ENCODE measurements at regions not wholly inside any gene's neighbourhood (a gene's known extent, or its start where the extent isn't known, plus 50 kb on each side); places are given as distances from the start of the nearest gene placed in this dataset.
"Not testable (repeated sequence)": the region's sequence is repeated elsewhere in the genome, so short reads cannot be mapped to it uniquely, and the experiment has no call there.

- no peak for DNase-seq (ENCODE audit: low spot score)
These were observed 143.7 kb upstream of the ZNF385D start for GRCh38 chr3:21894459-21895340.

GRCh38 chr3:21898316-21898715, 147.3 kb upstream of the ZNF385D start:
- DNase-seq (ENCODE audit: low spot score): no peak

GRCh38 chr3:21901484-21901883, 150.5 kb upstream of the ZNF385D start:
- no peak for DNase-seq (ENCODE audit: low spot score)

- DNase-seq (ENCODE audit: low spot score): no peak
These were observed 151.9 kb upstream of the ZNF385D start for GRCh38 chr3:21902956-21903355.

GRCh38 chr3:21909096-21909495, 158.1 kb upstream of the ZNF385D start:
- DNase-seq (ENCODE audit: low spot score): no peak

DNA sequence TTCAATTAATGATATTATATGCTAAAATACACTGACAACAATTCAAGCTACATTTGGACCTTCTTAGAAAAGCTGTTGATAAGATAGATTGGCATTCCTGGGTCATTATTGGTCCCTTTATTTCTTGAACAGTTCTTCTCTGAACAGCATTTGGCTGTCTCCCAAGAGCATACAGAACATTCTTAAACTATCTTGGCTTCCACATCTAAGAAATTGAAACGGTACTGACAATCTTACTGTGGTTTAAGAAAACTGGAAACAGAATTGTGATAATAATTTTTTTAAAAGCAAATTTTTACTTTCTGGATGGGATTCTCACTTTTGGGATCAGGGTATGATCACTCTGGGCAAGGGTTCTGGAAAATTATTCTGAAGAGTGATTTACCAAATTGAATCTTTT, 161.7 kb upstream of the ZNF385D start:
- no peak for DNase-seq (ENCODE audit: low spot score)

DNA sequence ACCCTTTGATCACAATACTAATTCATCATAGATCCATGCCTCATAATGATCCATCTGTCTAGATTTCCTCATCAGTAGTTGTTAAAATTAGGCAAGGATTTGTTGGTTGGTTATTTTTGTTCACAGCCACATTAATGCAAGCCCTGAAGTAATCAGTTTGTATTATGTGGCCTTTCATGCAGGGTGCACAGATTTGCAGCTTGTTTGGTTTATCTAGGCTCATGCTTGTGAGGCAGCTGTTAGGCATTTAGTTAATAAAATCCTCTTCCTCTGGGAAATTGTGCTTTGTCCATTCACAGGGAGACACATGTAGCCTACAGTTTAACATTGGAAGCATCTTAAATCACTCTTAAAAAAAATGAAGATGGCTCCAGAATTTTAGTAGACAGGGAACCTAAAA, 162.8 kb upstream of the ZNF385D start:
- DNase-seq (ENCODE audit: low spot score): no peak

- no peak for DNase-seq (ENCODE audit: low spot score)
These were observed 163.4 kb upstream of the ZNF385D start for GRCh38 chr3:21914451-21914850.

DNA sequence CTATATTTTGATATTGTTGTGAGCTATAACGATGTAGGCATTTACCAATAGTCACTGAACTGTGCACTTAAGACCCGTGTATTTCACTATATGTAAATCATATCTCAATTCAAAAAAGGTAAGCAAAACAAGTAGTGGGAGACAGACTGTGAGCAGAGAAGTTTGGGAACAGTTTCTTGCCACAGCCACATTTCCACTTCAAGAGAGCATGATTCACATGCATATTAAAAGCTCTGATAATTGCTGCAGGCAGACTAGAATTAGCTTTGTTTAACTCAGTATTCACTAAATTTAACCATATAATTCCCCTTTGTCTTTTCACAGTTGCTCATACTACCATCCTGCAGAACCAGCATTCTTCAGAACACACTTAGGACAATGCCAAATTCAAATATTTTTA, 168.4 kb upstream of the ZNF385D start:
- DNase-seq (ENCODE audit: low spot score): no peak

- DNase-seq (ENCODE audit: low spot score): peak; percentile 17
These were observed 169.4 kb upstream of the ZNF385D start for GRCh38 chr3:21920421-21920861.

GRCh38 chr3:21923156-21923555, 172.1 kb upstream of the ZNF385D start:
- not testable (repeated sequence) for DNase-seq (ENCODE audit: low spot score)

GRCh38 chr3:21927261-21927660, 176.3 kb upstream of the ZNF385D start:
- no peak for DNase-seq (ENCODE audit: low spot score)

GRCh38 chr3:21934591-21934990, 183.6 kb upstream of the ZNF385D start:
- DNase-seq (ENCODE audit: low spot score): no peak

DNA sequence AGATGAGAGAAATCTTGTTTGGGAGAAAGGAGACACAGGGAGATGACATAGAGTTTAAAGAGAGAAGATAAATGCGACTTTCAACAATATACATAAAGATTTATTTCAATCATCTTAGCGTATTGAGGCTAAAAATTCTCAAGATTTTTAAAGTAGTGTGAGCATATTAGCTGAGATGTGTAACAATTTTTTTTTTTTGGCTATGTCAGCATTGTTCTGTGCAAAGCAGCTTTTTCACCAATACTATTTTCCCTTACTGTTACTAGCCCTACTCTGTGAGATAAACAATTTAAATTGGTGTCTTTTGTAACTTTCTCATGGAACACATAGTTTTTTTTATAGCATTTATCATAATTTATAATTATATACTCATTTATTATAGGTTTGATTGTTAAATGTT, 185.2 kb upstream of the ZNF385D start:
- no peak for DNase-seq (ENCODE audit: low spot score)

GRCh38 chr3:21938267-21938681, 187.3 kb upstream of the ZNF385D start:
- DNase-seq (ENCODE audit: low spot score): no peak

DNA sequence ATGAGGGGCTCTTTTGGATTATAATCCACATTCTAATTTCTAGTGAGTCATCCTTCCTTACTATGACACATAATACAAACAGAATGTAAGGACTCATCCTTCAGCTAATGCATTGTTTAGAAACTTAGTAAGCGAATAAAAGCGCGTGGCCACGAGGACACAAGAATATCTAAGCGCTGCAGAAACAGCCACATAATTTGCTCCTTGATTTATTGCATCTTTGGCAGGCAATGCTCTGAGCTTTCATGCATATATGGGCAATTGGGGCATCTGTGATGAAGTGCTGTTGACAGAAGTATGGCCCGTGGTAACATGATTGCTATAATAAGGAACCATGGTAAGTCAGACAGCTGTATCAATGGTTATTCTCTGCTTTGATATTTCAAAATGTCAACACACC, 191.3 kb upstream of the ZNF385D start:
- peak; percentile 2 for DNase-seq (ENCODE audit: low spot score)

GRCh38 chr3:21944251-21944650, 193.2 kb upstream of the ZNF385D start:
- DNase-seq (ENCODE audit: low spot score): no peak

DNA sequence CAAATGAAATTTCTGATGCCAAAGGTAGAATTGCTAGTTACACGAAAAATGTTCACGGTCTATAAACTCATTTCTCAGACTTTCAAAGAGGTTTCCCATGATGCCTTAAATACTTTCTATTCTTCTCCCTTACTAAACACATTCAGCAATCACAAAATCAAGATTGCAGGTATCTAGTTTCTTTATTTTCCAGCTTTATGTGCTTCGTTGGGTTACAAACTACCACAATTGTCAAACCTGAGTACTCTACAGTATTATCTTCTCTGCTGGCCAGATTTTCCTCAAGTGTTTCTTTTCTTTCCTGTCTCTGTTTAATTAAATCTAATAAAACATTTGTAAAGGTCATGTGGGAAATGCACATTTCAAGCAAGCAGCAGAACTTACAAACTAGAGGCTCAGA, 201.8 kb upstream of the ZNF385D start:
- DNase-seq (ENCODE audit: low spot score): no peak

GRCh38 chr3:21954709-21955108, 203.7 kb upstream of the ZNF385D start:
- peak; percentile 20 for DNase-seq (ENCODE audit: low spot score)

DNA sequence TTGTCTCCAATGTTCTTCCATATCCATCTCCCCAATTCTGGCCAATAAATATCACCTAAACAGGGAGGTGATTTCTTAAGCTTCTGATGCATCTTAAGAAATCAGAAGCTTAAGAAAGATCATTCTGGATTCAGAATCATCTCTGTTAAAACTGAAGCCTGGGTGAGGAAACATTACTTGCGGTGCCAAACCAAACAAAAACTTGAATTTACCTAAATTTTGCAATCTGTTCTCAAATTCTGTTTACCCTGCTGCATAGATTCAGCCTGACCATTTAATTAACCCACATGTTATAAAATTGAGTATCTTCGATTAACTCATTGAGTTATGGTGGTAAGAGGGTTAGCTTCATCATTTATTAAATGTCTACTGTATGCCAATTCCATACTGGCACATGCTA, 204.4 kb upstream of the ZNF385D start:
- no peak for DNase-seq (ENCODE audit: low spot score)

GRCh38 chr3:21960033-21960432, 209.0 kb upstream of the ZNF385D start:
- no peak for DNase-seq (ENCODE audit: low spot score)

DNA sequence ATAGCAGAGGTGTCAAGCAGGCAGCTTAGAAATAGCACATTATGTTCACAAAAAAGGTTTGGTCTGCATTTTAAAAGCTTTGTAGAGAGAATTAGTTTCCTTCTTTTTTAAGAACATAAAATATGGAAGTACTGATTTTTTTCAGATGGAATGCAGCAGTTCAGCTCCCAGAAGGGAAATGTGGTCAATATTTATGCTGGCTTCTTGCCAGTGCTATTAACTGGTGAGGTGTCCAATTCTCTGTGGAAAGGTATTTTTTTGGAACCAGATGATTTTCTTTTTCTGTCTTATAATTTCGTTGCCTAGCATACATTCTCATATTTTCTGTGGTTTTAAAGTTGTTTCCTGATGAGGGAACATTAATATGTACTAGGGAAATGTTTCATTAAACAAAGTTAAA, 211.4 kb upstream of the ZNF385D start:
- no peak for DNase-seq (ENCODE audit: low spot score)

- not testable (repeated sequence) for DNase-seq (ENCODE audit: low spot score)
These were observed 215.4 kb upstream of the ZNF385D start for GRCh38 chr3:21966457-21966856.

DNA sequence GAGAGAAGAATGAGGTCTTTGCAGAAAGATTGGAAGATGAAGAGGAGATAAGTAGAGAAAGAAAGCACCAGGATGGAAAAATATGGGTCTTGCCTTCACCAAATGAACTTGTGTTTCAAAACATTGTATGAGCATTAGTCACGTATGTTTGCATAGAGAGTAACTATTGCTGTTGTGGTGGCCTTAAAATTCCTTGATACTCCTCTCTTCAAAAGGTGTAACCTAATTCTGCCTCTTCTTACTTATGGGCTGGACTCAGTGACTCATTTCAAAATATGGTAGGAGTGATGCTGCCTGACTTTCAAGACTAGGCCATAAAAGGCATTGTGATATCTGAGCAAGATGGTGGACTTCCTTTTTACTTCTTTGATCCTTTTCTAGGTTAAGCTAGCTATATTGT, 228.7 kb upstream of the ZNF385D start:
- DNase-seq (ENCODE audit: low spot score): peak; percentile 8
